ENCODE measurements at regions not wholly inside any gene's neighbourhood (a gene's known extent, or its start where the extent isn't known, plus 50 kb on each side); places are given as distances from the start of the nearest gene placed in this dataset.

GRCh38 chr2:204240961-204241360 is 304.3 kb upstream of the PARD3B start:
- Histone ChIP-seq H3K18ac (ENCODE audit: insufficient read length, low read depth, low read length) (no peak overlapping the region), H2BK120ac (ENCODE audit: low read depth, low read length, poor library complexity, severe bottlenecking) (no peak overlapping the region), H4K5ac (ENCODE audit: insufficient read length, low read depth, low read length) (no peak overlapping the region), H4K20me1 (ENCODE audit: control insufficient read depth, insufficient read depth, insufficient read length) (no peaks in the 10 kb centered on the region), H3K14ac (ENCODE audit: insufficient read depth, low read length) (no peak overlapping the region), H3K27ac (ENCODE audit: insufficient read length, low read depth, low read length) (no peak overlapping the region), H3K23ac (ENCODE audit: insufficient read length, low read depth, low read length) (no peak overlapping the region), H4K91ac (ENCODE audit: insufficient read length, low read depth, low read length) (no peak overlapping the region), H3K27me3 (ENCODE audit: insufficient read depth, low read length) (no peaks in the 10 kb centered on the region), H2AK5ac (ENCODE audit: insufficient read length, low read length) (no peak overlapping the region), H2BK12ac (ENCODE audit: insufficient read length, low read depth, low read length) (no peak overlapping the region), H3K79me1 (ENCODE audit: insufficient read depth, low read depth, low read length, poor library complexity, severe bottlenecking) (no peaks in the 10 kb centered on the region), H3K9ac (ENCODE audit: extremely low read depth, insufficient read length, low read length) (no peak overlapping the region), H2BK15ac (ENCODE audit: low read depth, low read length) (no peak overlapping the region), H2AFZ (ENCODE audit: low read length) (no peak overlapping the region), H3K56ac (ENCODE audit: insufficient read length, low read depth, low read length) (no peak overlapping the region), H3T11ph (ENCODE audit: low read length) (no peak overlapping the region), H4K8ac (replicated peaks; ENCODE audit: insufficient read length, low read depth, low read length) (no peak overlapping the region), H2BK5ac (ENCODE audit: insufficient read length, low read length) (no peak overlapping the region), H3K79me2 (ENCODE audit: insufficient read depth, low read length) (no peaks in the 10 kb centered on the region), H3K4ac (ENCODE audit: low read depth, low read length) (no peak overlapping the region), H2BK20ac (ENCODE audit: low read depth, low read length, poor library complexity, severe bottlenecking) (no peak overlapping the region), H3K9me3 (ENCODE audit: control insufficient read depth, low read depth, low read length) (no peaks in the 10 kb centered on the region), H3K23me2 (ENCODE audit: insufficient read length, low read depth, low read length, poor library complexity, severe bottlenecking) (no peaks in the 10 kb centered on the region), H3K4me1 (ENCODE audit: insufficient read depth, low read length) (no peaks in the 10 kb centered on the region), H3K4me2 (ENCODE audit: insufficient read depth, insufficient read length, low read length) (no peak overlapping the region)
- H3K4me1 Mint-ChIP-seq, result 0 out of 4 replicates have a peak, but pooled peaks cover 0 to 2% of the 10 kb centered on the region in 2 experiments
- H3K36me3 Mint-ChIP-seq (ENCODE audit: insufficient read depth in 1 of 3, low read depth in 3 of 3), result peaks cover 0 to 2% (median 0%) of the 10 kb centered on the region in 3 experiments; a peak in 2 of 7 replicates
- TF ChIP-seq CTCF (conservative IDR thresholded peaks at IDR 0.05), result no peak
- DNase-seq, result no peak
- H3K27me3 Mint-ChIP-seq (ENCODE audit: low read depth), result no peaks in the 10 kb centered on the region
- H3K4me3 Mint-ChIP-seq, result no peak overlapping the region
- H3K9me3 Mint-ChIP-seq, result no peaks in the 10 kb centered on the region
- WGBS (ENCODE audit: extremely low coverage, insufficient read length, low lambda C conversion rate), result no CpG with 5 or more reads among the region's 2 CpGs
- H3K27ac Mint-ChIP-seq, result no peak overlapping the region

Measured in H9 (cell line).